HUES64 (cell line): ENCODE measurements at regions not wholly inside any gene's neighbourhood (a gene's known extent, or its start where the extent isn't known, plus 50 kb on each side); places are given as distances from the start of the nearest gene placed in this dataset.

Source experiments
- H3K27ac ChIP-seq: 2 replicates; pipeline ENCODE4 v1.7.0; 2013; ENCODE audit warnings: low read depth, low read length, inconsistent platforms
- H3K27me3 ChIP-seq: 2 replicates; pipeline ENCODE4 v1.6.1; 2013; ENCODE audit warnings: mild to moderate bottlenecking, low read length; ENCODE audit not compliant: insufficient read depth
- H3K36me3 ChIP-seq: 2 replicates; pipeline ENCODE4 v1.6.1; 2013; ENCODE audit warnings: mild to moderate bottlenecking, low read length; ENCODE audit not compliant: insufficient read depth
- H3K4me1 ChIP-seq: 2 replicates; pipeline ENCODE4 v1.6.1; 2013; ENCODE audit warnings: mild to moderate bottlenecking, low read length, moderate library complexity; ENCODE audit not compliant: insufficient read depth
- H3K4me3 ChIP-seq: 2 replicates; pipeline ENCODE4 v1.5.1; 2013; ENCODE audit warnings: mild to moderate bottlenecking, low read length, moderate library complexity
- H3K9ac ChIP-seq: 2 replicates; pipeline ENCODE4 v1.6.1; 2013; ENCODE audit warnings: mild to moderate bottlenecking, low read depth, low read length
- H3K9me3 ChIP-seq: 2 replicates; pipeline ENCODE4 v1.6.1; 2013; ENCODE audit warnings: low read depth, low read length; ENCODE audit not compliant: insufficient read depth
- WGBS: fragments of 150-250, 120-280 bp; methylation state at CpG from one replicate; pipeline ENCODE4 v1.1.7; 2013; ENCODE audit warnings: missing lambda C conversion rate; 5-methylcytosine and 5-hydroxymethylcytosine counted together

- WGBS, result 86% methylated on average over 8 of the region's 8 CpGs
- 0 out of 2 replicates have a peak, but pooled peaks cover 3% of the 10 kb centered on the region for H3K4me1 ChIP-seq
These were observed 57.8 kb upstream of the STX18 start for GRCh38 chr4:4599481-4600275.

GRCh38 chr4:4598851-4599411, 57.1 kb upstream of the STX18 start:
- H3K4me3 ChIP-seq, result no peak overlapping the region
- WGBS, result 94% methylated on average over 9 of the region's 9 CpGs
- peaks cover 17% of the 10 kb centered on the region for H3K9me3 ChIP-seq
- peaks cover 11% of the 10 kb centered on the region; the same call in 1 of the 2 replicates for H3K36me3 ChIP-seq
- no peaks in the 10 kb centered on the region for H3K4me1 ChIP-seq
- H3K27me3 ChIP-seq, result no peaks in the 10 kb centered on the region
- H3K27ac ChIP-seq, result no peak overlapping the region
- no peak overlapping the region for H3K9ac ChIP-seq

More at GRCh38 chr4:4599481-4600275, 57.8 kb upstream of the STX18 start:
- Histone ChIP-seq H3K27ac (no peak overlapping the region), H3K36me3 (peaks cover 11% of the 10 kb centered on the region; the same call in 1 of the 2 replicates), H3K9ac (no peak overlapping the region), H3K27me3 (no peaks in the 10 kb centered on the region), H3K9me3 (peaks cover 14% of the 10 kb centered on the region), H3K4me3 (no peak overlapping the region)

GRCh38 chr4:4596720-4597119, 54.9 kb upstream of the STX18 start:
- Histone ChIP-seq H3K27me3 (no peaks in the 10 kb centered on the region), H3K9me3 (peaks cover 17% of the 10 kb centered on the region), H3K4me1 (no peaks in the 10 kb centered on the region), H3K27ac (no peak overlapping the region), H3K9ac (no peak overlapping the region), H3K36me3 (peaks cover 11% of the 10 kb centered on the region; the same call in 1 of the 2 replicates), H3K4me3 (no peak overlapping the region)
- 94% methylated on average over 3 of the region's 3 CpGs for WGBS

GRCh38 chr4:4595252-4595651, 53.4 kb upstream of the STX18 start:
- Histone ChIP-seq H3K9ac (no peak overlapping the region), H3K27me3 (no peaks in the 10 kb centered on the region), H3K4me1 (no peaks in the 10 kb centered on the region), H3K36me3 (peaks cover 11% of the 10 kb centered on the region; the same call in 1 of the 2 replicates), H3K27ac (no peak overlapping the region), H3K4me3 (no peak overlapping the region), H3K9me3 (peaks cover 17% of the 10 kb centered on the region)
- 97% methylated on average over 1 of the region's 1 CpG for WGBS

- H3K4me3 ChIP-seq, result no peak overlapping the region
- WGBS, result 90% methylated on average over 6 of the region's 6 CpGs
- peaks cover 11% of the 10 kb centered on the region; the same call in 1 of the 2 replicates for H3K36me3 ChIP-seq
- H3K27me3 ChIP-seq, result no peaks in the 10 kb centered on the region
- H3K9me3 ChIP-seq, result peaks cover 17% of the 10 kb centered on the region
- no peak overlapping the region for H3K9ac ChIP-seq
- no peak overlapping the region for H3K27ac ChIP-seq
- H3K4me1 ChIP-seq, result no peaks in the 10 kb centered on the region
These were observed 52.6 kb upstream of the STX18 start for GRCh38 chr4:4594285-4594920.

- no peak overlapping the region for H3K4me3 ChIP-seq
- no peak overlapping the region for H3K27ac ChIP-seq
- peaks cover 11% of the 10 kb centered on the region; the same call in 1 of the 2 replicates for H3K36me3 ChIP-seq
- no peaks in the 10 kb centered on the region for H3K27me3 ChIP-seq
- H3K4me1 ChIP-seq, result no peaks in the 10 kb centered on the region
- H3K9ac ChIP-seq, result no peak overlapping the region
- peaks cover 17% of the 10 kb centered on the region for H3K9me3 ChIP-seq
- WGBS, result 93% methylated on average over 11 of the region's 11 CpGs
These were observed 51.9 kb upstream of the STX18 start for GRCh38 chr4:4593596-4594284.

- no peak overlapping the region for H3K9ac ChIP-seq
- peaks cover 11% of the 10 kb centered on the region; the same call in 1 of the 2 replicates for H3K36me3 ChIP-seq
- H3K9me3 ChIP-seq, result peaks cover 17% of the 10 kb centered on the region
- H3K27me3 ChIP-seq, result no peaks in the 10 kb centered on the region
- no peak overlapping the region for H3K4me3 ChIP-seq
- H3K27ac ChIP-seq, result no peak overlapping the region
- H3K4me1 ChIP-seq, result no peaks in the 10 kb centered on the region
- WGBS, result 73% methylated on average over 4 of the region's 4 CpGs
These were observed 50.6 kb upstream of the STX18 start for GRCh38 chr4:4592414-4592813.
